Fibroblast of upper back skin (primary cell): ENCODE measurements at regions not wholly inside any gene's neighbourhood (a gene's known extent, or its start where the extent isn't known, plus 50 kb on each side); places are given as distances from the start of the nearest gene placed in this dataset.

Experiments
- DNase-seq: peaks from one replicate; pipeline ENCODE4 v3.0.0-alpha.2; 2013

DNA sequence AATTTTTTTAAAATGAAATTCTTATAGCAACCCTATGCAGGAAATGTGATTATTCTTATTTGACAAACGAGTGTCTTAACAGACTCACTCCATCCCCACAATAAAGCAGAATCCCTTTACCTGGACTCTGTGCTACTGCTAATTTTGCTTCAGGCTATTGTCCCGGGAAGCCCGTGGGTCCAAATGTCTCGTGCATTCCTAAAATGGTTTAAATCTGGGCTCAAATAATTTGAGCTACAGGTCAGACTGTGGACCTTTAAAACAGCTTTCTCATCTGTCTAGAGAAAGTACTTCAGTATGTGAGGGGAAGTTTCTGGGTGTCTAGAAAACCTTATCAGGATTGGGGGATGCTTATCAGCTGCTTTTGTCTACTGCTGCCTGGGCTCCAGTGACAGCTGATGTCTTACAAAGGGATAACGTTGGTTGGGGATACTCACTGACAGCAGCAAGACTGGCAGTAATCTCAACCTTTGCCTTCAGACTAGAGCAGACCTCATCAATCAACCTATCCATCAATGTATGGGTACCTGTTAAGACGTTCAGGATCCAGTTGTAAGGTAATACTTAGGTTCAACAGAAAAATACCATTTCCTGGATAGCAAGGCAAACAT is 197.9 kb upstream of the CDH11 start:
- DNase-seq: no peak

DNA sequence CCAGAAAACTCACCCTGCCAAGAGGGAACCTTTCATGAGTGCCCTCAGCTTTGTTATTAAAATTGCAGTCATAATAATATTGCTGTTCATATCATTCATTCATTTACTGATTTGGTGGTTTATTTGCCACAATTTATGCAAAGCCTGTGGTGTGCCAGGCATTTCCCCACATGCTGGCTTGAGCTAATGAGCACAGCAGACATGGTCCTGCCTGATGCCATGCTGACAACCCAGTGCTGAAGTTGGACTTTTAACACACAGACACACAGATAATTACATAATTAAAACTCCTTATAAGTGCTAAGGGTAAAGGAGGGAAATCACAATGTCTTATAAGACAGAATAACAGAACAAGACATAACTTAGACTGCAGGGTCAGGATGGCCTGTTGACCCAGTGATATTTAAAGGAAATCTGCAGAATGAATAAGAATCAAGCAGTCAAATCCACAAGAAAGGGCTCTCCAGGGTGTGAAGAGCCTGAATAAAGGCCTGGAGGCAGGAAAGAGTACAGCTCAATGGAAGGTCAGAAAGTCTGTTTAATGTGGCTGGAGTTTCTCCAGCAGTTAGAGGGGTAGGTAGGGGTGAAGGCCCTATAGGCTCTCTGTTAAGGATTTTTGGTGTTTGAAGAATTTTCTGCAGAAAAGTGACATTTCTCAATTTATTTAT is 196.9 kb upstream of the CDH11 start:
- DNase-seq: no peak

DNA sequence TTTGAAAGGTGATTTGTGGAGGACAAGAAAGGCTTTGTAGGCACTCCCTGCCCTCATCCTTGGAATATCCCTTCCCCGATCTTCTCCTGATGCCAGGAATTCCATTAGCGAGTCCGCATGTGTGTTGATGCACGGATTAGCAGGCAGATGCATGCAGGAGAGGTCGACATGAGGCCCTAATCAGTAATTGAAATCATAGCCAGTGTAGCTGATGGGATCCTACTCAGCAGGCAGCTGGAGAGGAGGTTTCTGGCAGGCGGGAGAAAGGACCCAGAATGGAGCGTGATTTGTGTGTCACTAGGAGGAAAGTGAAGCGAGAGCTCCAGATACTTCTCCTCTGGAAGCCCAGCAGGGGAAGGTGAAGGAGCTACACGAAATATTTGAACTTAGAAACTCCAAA is 196.3 kb upstream of the CDH11 start:
- peak; percentile 77 for DNase-seq

- DNase-seq: no peak
Measured at GRCh38 chr16:65316808-65317207, 194.9 kb upstream of the CDH11 start.

- peak; percentile 62 for DNase-seq
Measured at GRCh38 chr16:65315081-65315780, 193.4 kb upstream of the CDH11 start.

GRCh38 chr16:65314627-65315008 is 192.8 kb upstream of the CDH11 start:
- DNase-seq: peak; percentile 82

DNA sequence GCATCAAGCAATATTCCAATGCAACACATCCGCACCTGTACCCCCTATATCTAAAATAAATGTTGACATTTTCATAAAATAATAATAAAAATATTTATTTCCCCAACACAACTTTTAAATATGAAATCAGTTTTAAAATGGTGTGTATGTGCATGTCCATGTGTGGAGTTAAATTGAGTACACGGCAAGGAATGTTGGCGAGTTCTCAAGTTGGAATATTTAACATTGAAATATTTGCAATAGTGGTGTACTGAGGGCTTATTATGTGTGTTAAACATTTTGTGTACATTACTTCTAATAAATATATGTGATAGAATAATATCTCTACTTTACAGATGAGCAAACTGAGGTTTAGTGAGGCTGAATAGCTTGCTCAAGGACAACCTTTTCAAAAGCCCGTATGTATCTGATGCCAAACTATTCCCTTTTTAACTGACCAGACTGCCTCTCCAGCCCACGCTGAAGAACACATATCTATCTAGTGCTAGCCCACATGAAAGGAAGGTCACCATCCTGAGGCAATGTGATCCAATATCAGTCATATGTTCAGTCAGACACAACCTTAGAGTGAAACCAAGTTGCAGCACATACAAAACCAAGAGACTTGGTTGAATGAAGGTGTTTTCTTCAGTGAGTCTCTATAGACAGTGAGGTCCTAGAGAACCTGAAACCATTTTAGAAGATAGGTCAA is 192.2 kb upstream of the CDH11 start:
- peak; percentile 75 for DNase-seq

DNA sequence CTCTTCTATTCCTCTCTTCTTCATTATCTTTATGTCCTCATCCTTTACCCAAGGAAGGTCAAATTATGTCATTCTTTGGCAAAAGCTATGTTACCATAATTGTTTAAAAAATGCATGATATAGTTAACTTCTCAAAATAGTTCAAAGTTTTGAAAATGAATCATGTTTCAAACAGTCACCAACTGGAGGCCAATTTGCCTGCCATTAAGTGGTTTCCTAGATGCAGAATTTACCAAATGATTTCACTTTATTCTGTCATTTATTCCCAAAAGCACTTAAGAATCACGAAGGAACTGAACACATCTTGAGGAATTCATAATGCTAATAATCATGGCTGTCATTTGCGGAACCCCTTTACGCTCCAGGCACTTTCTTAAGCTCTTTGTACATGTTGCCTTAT is 190.9 kb upstream of the CDH11 start:
- peak; percentile 88 for DNase-seq

DNA sequence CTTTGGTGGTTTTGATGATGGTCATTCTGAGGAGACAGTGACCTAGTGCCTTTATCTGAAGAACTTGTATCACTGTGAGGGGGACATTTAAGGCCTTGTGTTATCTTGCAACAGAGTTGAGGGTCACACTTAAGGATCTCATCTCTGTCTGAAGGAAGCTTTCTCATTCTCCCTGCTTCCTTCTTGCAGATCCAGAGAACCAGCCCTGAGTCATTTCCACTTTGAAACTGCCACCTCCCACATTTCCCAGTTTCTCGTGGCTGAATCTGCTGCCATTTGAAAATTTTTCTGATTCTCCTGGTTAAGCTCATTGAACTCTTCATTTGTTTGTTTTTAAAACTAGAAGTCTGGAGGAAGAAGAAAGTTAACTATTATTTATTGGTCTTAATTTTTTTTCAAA is 190.2 kb upstream of the CDH11 start:
- peak; percentile 51 for DNase-seq

DNA sequence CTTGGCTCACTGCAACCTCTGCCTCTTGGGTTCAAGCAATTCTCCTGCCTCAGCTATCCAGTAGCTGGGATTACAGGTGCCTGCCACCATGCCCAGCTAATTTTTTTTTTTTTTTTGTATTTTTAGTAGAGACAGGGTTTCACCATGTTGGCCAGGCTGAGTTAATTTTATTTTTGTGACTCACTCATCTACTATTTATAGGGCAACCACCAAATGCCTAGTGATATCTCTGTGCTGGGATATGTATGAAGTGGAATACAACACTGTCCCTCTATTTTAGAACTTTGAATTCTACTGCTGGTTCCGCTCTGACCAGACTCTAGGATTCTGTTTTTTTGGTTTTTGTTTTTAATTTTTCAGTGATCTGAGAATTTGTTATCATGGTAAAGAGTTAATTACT is 188.6 kb upstream of the CDH11 start:
- DNase-seq: peak; percentile 47

DNA sequence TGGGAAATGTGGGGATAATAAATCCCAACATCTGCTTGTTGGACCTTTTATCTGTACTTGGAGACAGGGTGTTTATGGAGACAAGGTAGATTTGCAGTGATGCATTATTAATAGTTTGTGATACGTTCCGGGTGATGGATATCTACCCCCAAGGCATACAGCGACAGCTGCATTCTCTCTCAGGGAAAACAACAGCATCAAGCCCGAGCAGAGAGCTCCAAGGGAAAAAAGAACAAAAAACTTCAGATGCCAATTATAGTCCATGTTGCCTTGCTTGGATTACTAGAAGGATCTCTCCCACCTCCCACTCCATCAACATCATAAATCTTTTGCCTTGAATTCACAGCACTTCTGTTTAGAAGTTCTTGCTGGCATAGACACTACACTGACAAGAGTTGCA is 187.5 kb upstream of the CDH11 start:
- no peak for DNase-seq

DNA sequence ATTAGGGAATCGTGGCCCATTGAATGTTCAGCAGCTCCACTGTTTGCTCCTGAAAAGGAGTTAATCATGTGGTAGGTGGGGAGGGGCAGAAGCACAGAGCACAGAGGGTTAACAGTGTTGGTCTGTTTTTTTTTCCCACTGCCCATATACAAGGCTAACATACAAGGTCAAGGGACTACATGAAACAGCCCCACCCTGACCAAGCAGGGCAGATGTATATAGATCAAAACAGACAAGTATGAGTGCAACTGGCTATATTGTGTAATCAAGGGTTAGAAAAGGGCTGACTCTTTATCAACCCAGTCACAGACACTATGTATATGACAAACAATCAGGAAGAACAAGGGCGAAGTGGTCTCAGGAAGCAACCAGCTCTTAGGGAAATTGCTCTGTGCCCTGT is 186.6 kb upstream of the CDH11 start:
- no peak for DNase-seq

GRCh38 chr16:65307286-65307685 is 185.4 kb upstream of the CDH11 start:
- DNase-seq: no peak

GRCh38 chr16:65306722-65307121 is 184.9 kb upstream of the CDH11 start:
- DNase-seq: no peak

DNA sequence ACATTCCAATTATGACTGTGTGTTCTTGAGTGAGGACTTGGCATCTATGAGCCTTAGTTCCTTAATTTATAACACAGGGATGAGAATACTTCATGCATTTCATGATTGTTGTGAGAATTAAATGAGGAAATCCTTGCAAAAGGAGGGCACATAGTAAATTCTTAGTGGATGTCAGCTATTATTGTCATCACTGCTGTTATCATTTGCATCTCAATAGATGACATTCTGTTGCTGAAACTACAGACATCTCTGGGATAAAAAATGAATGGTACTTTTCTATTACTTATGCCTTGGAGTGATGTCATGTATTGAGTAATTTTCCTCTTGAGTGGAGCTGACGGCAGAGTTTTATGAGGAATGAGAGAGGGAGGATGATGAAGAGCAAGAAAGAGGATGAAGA is 184.4 kb upstream of the CDH11 start:
- DNase-seq: peak; percentile 38

DNA sequence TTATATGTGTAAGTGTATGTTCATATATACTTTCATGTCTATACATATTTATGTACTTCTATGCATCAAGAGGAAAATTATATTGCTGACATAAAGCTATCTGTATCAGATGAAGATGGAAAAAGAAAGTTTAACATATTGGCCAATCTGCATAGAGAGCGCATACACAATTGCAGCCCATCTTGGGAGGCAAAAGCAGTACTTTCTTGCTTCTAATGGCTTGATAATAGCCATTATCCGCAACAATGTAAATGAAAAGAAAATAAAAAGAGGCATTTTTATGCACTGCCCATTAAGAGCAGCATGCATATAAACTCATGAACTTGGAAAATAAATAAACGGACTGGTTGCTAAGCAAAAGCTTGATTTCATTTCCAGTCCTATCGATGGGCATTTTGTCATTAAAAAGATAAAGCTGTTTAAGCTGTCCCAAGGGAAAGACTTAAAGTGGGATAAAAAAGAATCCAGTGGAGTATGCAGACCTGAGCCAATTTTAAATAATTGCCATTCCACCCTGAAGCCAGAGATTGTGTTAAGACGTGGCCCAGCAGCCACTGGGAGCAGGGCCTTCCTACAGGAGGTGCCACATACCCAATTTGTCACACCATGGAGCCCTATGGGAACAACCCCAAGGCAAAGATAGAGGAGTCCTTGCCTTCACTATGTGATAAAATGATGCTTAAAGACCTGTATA is 183.6 kb upstream of the CDH11 start:
- DNase-seq: no peak

- no peak for DNase-seq
Measured at GRCh38 chr16:65301029-65301428, 179.2 kb upstream of the CDH11 start.

DNA sequence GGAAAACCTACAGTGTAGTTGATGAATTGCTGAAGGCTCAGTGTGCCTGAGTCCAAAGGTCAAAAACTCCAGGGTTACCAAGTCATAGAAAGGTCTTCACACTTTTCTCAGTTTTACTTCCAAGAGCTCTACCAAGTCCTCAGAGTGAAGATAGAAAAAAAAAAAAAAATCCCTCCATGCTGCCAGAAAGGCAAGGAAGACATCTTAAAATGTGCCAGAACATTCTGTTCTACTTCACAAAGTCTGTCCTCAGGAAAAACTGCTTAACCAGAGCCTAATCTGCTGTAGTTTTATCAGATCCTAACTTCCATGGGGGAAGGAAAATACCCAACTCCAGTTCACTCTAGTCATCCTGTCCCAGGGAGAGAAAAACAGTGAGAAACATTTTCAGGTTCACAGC is 175.6 kb upstream of the CDH11 start:
- no peak for DNase-seq

DNA sequence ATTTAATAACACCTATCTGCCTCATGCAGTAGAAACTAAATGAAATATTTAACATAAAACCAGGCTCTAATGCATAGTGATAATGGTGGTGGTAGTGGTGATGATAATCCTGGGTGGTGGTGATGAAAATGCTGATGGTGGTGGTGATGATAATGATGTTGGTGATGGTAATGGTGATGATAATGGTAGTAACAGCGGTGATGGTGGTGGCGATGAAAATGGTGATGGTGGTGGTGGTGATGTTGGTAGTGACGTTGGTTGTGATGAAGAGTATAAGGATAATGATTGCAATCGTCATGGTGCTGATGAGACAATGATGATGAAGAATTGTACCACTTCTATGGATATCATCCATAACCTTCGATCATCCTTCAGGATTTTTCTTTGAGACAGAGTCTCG is 173.7 kb upstream of the CDH11 start:
- no peak for DNase-seq

GRCh38 chr16:65294708-65295107 is 172.8 kb upstream of the CDH11 start:
- DNase-seq: no peak

DNA sequence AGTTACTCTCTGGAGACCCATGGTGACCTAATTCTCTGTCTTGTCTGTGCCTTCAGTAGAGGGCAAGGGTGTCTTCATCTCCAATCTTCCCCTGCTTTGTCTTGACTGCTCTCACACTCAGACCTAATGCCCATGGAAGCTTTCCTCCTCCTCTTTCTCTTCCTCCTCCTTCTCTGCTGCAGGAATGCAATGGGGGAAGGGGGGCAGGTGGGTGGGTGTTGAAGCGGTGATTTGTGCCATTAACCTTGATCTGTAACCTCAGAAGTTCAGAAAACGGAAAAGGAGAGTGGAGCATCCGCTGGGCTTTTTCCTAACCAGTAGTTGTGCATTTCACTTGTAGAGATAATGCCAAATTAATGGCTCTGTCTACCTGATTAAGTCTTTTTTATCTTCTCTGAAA is 172.3 kb upstream of the CDH11 start:
- DNase-seq: no peak

- DNase-seq: no peak
Measured at GRCh38 chr16:65289022-65289421, 167.2 kb upstream of the CDH11 start.

- DNase-seq: no peak
Measured at GRCh38 chr16:65287307-65287706, 165.4 kb upstream of the CDH11 start.
